Tibial nerve (tissue), 3 donors: ENCODE measurements at regions not wholly inside any gene's neighbourhood (a gene's known extent, or its start where the extent isn't known, plus 50 kb on each side); places are given as distances from the start of the nearest gene placed in this dataset.

Experiments
- POLR2A ChIP-seq, 2 donors: fragments of 450-650 bp; IDR thresholded peaks; one replicate each; pipeline ENCODE4 v1.6.1; 2017; ENCODE audit warnings: antibody characterized with exemption in 2 of 2, mild to moderate bottlenecking in 2 of 2, moderate library complexity in 2 of 2
- TF ChIP-seq, protein P1 (sequence below), 5 experiments: fragments of 200-600 bp in 3 of 5; fragments of 450-650 bp in 2 of 5; sonication (generic) in 3 of 5; IDR thresholded peaks; one replicate each; pipeline ENCODE4 v1.5.1; 2016 to 2019; ENCODE audit warnings: antibody characterized with exemption in 5 of 5, mild to moderate bottlenecking in 3 of 5, moderate library complexity in 2 of 5

DNA sequence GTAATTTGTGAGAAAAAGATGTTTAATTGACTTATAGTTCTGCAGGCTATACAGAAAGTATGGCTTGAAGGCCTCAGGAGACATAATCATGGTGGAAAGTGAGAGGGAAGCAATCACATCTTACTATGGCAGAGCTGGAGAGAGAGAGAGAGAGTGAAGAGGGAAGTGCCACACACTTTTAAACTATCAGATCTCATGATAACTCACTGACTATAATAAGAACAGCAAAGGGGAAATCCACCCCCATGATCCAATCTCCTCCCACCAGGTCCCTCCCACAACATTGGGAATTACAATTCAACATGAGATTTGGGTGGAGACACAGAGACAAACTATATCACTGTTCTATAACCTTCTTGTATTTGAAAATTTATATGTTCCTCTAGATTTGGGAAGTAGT, 117.2 kb upstream of the BMP5 start:
- TF ChIP-seq, protein P1, sequence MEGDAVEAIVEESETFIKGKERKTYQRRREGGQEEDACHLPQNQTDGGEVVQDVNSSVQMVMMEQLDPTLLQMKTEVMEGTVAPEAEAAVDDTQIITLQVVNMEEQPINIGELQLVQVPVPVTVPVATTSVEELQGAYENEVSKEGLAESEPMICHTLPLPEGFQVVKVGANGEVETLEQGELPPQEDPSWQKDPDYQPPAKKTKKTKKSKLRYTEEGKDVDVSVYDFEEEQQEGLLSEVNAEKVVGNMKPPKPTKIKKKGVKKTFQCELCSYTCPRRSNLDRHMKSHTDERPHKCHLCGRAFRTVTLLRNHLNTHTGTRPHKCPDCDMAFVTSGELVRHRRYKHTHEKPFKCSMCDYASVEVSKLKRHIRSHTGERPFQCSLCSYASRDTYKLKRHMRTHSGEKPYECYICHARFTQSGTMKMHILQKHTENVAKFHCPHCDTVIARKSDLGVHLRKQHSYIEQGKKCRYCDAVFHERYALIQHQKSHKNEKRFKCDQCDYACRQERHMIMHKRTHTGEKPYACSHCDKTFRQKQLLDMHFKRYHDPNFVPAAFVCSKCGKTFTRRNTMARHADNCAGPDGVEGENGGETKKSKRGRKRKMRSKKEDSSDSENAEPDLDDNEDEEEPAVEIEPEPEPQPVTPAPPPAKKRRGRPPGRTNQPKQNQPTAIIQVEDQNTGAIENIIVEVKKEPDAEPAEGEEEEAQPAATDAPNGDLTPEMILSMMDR (IDR thresholded peaks at IDR 0.05), result no peak
- TF ChIP-seq POLR2A (IDR thresholded peaks at IDR 0.05), result no peak
